ENCODE measurements at regions not wholly inside any gene's neighbourhood (a gene's known extent, or its start where the extent isn't known, plus 50 kb on each side); places are given as distances from the start of the nearest gene placed in this dataset.

DNA sequence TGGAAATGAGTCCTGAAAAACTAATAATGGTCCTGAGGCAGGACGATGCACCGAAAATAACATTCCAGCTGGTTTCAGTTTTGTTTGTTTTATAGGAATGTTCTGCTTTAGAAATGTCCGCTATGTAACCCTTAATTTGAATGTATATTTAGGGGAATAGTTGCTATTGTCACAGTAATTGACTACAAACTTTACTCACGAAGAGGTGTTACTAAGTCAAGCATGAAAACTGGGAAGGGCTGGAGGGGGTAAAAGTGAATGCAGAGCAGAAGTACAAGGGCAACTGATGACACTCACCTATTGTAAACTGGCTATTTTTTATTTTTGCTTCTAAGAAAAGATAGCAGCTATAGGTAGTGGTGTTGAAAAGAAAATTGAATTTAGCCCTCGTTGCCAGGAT is 230.7 kb upstream of the SYT10 start:
- no peak for DNase-seq (ENCODE audit: low read depth)
- no peak overlapping the region for H3K4me3 ChIP-seq (ENCODE audit: low read depth, low read length)
- TF ChIP-seq, protein P1, sequence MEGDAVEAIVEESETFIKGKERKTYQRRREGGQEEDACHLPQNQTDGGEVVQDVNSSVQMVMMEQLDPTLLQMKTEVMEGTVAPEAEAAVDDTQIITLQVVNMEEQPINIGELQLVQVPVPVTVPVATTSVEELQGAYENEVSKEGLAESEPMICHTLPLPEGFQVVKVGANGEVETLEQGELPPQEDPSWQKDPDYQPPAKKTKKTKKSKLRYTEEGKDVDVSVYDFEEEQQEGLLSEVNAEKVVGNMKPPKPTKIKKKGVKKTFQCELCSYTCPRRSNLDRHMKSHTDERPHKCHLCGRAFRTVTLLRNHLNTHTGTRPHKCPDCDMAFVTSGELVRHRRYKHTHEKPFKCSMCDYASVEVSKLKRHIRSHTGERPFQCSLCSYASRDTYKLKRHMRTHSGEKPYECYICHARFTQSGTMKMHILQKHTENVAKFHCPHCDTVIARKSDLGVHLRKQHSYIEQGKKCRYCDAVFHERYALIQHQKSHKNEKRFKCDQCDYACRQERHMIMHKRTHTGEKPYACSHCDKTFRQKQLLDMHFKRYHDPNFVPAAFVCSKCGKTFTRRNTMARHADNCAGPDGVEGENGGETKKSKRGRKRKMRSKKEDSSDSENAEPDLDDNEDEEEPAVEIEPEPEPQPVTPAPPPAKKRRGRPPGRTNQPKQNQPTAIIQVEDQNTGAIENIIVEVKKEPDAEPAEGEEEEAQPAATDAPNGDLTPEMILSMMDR (IDR thresholded peaks at IDR 0.05; ENCODE audit: insufficient read depth, low read length): no peak

DNA sequence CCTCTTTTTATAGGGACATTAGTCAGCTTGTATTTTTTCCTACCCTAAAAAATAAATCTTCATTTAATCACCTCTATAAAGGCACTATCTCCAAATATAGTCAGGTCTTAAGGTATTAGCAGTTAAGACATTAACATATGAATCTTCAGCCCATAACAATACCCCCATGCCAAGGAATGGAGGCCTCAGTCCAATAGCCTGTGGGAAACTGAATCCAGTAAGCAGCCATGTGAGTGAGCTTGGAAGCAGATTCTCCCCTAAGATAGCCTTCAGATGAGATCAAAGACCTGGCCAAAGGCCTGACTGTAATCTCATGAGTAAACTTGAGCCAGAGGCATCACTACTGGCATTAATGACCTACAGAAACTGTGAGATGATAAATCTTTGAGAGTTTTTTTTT is 232.1 kb upstream of the SYT10 start:
- no peak overlapping the region for H3K4me3 ChIP-seq (ENCODE audit: low read depth, low read length)
- TF ChIP-seq, protein P1 (IDR thresholded peaks at IDR 0.05; ENCODE audit: insufficient read depth, low read length): no peak
- DNase-seq (ENCODE audit: low read depth): no peak

DNA sequence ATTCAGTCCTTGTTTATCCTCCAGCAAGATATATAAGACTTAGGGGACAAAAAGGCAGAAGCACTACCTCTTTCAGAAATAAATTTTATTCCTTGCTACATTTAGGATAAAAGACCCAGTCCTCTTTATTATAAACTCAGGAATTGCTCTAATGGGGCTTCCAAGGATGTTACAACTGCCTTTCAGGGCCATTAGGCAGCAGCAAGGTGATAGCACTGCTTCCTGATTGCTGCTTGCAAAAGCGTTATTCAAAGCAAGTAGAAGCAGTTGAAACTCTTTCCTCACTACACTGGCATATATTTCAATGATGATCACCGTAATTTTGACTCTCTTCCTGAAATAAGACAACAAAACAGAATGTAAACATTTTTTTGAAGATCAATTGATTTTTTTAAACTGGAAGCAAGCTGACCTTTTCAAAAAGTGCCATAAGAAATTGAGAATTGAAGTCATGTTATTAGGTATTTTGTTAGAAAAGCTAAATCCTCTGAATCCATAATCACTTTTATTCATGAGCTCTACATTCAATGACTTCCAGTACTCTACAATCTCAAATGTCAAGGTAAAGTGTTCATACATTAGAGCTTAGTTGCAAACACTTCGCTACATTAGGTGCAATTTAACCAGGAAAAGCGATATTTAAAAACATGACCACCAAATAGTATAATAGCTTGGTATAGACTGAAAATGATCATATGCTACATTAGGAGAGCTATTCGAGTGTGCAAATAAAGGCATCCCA is 233.4 kb upstream of the SYT10 start:
- TF ChIP-seq, protein P1 (IDR thresholded peaks at IDR 0.05; ENCODE audit: insufficient read depth, low read length): no peak
- no peak overlapping the region for H3K4me3 ChIP-seq (ENCODE audit: low read depth, low read length)
- DNase-seq (ENCODE audit: low read depth): no peak

DNA sequence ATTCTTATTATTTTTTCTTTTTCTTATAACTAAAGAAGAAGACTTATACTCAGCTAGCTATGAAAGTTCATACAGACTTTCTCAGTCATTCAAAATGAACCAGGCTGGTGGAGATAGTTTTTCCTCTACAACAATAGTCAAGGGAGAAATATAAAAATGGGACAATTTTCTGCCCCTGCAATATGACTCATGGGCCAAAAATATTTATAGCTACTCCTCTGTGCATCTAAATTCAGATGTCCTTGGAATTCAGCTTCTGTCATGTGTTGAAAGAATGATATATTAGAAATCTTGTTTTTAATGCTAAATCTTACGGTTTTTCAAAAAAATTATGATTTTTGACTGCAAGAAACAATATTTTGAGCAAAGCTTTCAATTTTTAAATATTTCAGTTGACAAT is 237.2 kb upstream of the SYT10 start:
- no peak for DNase-seq (ENCODE audit: low read depth)
- TF ChIP-seq, protein P1 (IDR thresholded peaks at IDR 0.05; ENCODE audit: insufficient read depth, low read length): no peak
- H3K4me3 ChIP-seq (ENCODE audit: low read depth, low read length): no peak overlapping the region

DNA sequence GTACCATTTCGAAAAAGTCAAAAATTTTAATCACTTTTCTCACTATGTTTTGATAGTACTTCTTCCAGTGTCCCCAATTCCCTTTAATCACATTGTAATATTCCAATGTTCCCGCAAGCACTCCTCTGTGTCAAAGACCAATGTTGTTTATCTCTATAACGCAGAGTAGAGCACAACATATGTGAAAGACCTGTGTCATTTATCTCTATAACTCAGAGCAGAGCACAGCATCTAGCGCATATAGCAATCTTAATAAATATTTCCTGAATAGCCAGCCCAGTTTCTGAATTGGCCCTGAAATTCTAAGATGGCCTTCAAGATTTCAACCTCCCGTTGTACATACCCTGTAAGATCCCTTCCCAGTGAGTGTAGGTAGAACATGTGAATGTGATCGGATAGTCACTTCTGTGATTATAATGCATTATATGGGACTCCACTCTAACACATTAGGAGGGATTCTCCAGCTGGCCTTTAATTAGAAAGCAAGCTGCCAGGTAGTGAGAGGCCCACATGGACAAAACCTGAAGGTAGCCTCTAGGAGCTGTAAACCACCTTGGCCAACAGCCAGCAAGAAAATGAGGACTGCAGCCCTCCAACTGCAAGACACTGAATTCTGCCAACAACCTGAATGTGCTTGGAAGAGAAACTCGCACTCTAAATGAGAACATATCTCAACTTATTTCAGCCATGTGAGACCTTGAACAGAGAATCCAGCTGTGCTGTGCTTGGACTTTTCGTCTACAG is 238.8 kb upstream of the SYT10 start:
- TF ChIP-seq, protein P1 (IDR thresholded peaks at IDR 0.05; ENCODE audit: insufficient read depth, low read length): no peak
- no peak for DNase-seq (ENCODE audit: low read depth)
- H3K4me3 ChIP-seq (ENCODE audit: low read depth, low read length): no peak overlapping the region

DNA sequence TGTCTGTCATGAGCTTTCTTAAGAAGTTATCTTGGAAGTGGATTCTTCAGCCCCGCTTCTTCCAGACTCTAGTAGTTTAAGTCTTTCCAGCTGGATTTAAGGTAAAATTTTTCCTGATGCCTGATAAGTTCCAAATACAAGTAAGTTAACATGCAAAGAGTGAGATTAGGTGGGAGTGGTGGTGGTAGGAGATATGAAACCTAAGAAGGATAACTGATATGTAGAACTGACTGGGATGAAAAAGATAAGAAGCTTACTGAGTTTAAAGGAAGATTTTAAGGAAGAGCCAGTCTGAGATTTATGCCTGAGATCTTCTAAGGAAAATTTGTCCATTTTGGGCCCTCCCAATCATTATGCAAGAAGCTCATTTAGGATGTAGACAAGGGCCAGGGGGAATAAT is 250.9 kb upstream of the SYT10 start:
- no peak overlapping the region for H3K4me3 ChIP-seq (ENCODE audit: low read depth, low read length)
- DNase-seq (ENCODE audit: low read depth): no peak
- TF ChIP-seq, protein P1 (IDR thresholded peaks at IDR 0.05; ENCODE audit: insufficient read depth, low read length): no peak

Measured in fibroblast of the aortic adventitia (primary cell).